ENCODE measurements at regions not wholly inside any gene's neighbourhood (a gene's known extent, or its start where the extent isn't known, plus 50 kb on each side); places are given as distances from the start of the nearest gene placed in this dataset.

DNA sequence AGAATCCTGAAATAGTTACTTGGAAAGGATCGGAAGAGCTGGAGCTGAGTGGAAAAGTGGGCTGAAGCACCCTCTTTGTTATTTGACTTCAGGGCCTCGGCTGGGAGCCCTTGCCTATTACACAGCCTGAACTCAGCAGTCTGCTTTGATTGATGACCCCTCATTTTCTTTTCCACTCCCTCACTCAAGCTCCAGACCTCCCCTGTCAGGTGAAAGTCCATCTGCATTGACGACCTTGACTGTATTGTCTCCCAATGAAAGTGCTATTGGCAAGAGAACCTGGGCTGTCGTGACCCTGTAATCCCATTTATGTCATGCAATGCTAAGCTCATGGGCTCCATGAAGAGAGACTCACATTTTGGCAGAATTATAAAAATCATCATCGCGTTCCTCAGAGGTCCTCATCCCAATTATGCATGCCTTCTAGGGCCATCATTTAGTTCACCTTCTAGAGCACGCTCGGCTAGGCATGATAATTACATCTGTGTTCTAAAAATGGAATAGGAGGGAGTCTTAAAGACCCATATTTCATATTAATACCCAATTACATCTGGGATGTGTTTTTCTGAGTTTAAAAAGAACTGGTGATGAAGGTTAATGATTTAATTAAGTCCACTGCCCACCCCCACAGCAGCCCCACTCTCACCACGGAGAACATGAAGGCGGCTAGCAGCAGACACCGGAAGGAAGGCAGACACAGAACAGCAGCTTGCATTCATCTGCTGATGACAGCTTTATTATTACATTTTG, 472.5 kb downstream of the PID1 start:
- FAIRE-seq (no peak), DNase-seq (ENCODE audit: low spot score) (no peak), ATAC-seq (no peak)
- WGBS (ENCODE audit: low lambda C conversion rate): 48% methylated on average over 11 of the region's 11 CpGs
- ChIA-PET POLR2A (no interaction called here), CTCF (ENCODE audit: low intra/inter-chr PET ratio, low total read pairs) (no interaction called here)
- Histone ChIP-seq H4K20me1 (ENCODE audit: insufficient read depth, low read length) (no peaks in the 10 kb centered on the region), H3K79me2 (ENCODE audit: insufficient read depth, low read length) (no peaks in the 10 kb centered on the region), H3K9me3 (ENCODE audit: low read length) (peaks cover 97% of the 10 kb centered on the region), H2AFZ (ENCODE audit: low read length) (no peak overlapping the region), H3K27ac (ENCODE audit: extremely low read length, insufficient read depth, low read length) (no peak overlapping the region), H3K9ac (ENCODE audit: insufficient read depth, low read depth, low read length) (no peak overlapping the region), H3K4me1 (ENCODE audit: insufficient read depth, low read length) (no peaks in the 10 kb centered on the region), H3K36me3 (replicated peaks in 1 of 2; ENCODE audit: control insufficient read depth in 1 of 2, insufficient read depth in 2 of 2, low read length in 2 of 2) (no peaks in the 10 kb centered on the region), H3K4me2 (ENCODE audit: low read depth, low read length) (no peak overlapping the region), H3K4me3 (replicated peaks in 1 of 3; ENCODE audit: insufficient read depth in 1 of 3, low read depth in 2 of 3, low read length in 3 of 3) (no peak overlapping the region), H3K27me3 (ENCODE audit: control insufficient read depth in 1 of 2, insufficient read depth in 2 of 2, low read length in 2 of 2) (no peaks in the 10 kb centered on the region)
- intact Hi-C loops (cut with micrococcal nuclease; ENCODE audit: unreplicated experiment) (no loop called here), in situ Hi-C loops (cut with HindIII; ENCODE audit: extremely low pct_ligation_motif_present, low pct_unique_long_range_greater_than_20kb) (no loop called here)
- no peak for TF ChIP-seq ARNT (IDR thresholded peaks at IDR 0.05)
- no peak for TF ChIP-seq E2F2 (CRISPR knock-in tag; IDR thresholded peaks at IDR 0.05; ENCODE audit: borderline replicate concordance)
- no peak for TF ChIP-seq RBM39 (IDR thresholded peaks at IDR 0.05; ENCODE audit: low read depth, low read length, poor library complexity, severe bottlenecking)
- TF ChIP-seq RFX5 (IDR thresholded peaks at IDR 0.05; ENCODE audit: low read depth, low read length): no peak
- no peak for TF ChIP-seq KLF13 (CRISPR knock-in tag; IDR thresholded peaks at IDR 0.05)
- TF ChIP-seq TCF7 (IDR thresholded peaks at IDR 0.05; ENCODE audit: low read depth): no peak
- no peak for TF ChIP-seq PHF21A (CRISPR knock-in tag; IDR thresholded peaks at IDR 0.05)
- no peak for TF ChIP-seq ZNF3 (CRISPR knock-in tag; IDR thresholded peaks at IDR 0.05)
- no peak for TF ChIP-seq ZNF709 (CRISPR knock-in tag; IDR thresholded peaks at IDR 0.05)
- TF ChIP-seq NCOA5 (CRISPR knock-in tag; IDR thresholded peaks at IDR 0.05): no peak
- TF ChIP-seq ZNF570 (CRISPR knock-in tag; IDR thresholded peaks at IDR 0.05; ENCODE audit: borderline replicate concordance): no peak
- no peak for TF ChIP-seq NFKB2 (CRISPR knock-in tag; IDR thresholded peaks at IDR 0.05; ENCODE audit: borderline replicate concordance)
- no peak for TF ChIP-seq GATAD2A (CRISPR knock-in tag; IDR thresholded peaks at IDR 0.05)
- TF ChIP-seq GLI4 (CRISPR knock-in tag; IDR thresholded peaks at IDR 0.05; ENCODE audit: borderline replicate concordance): no peak
- TF ChIP-seq CEBPZ (IDR thresholded peaks at IDR 0.05; ENCODE audit: low read length): no peak
- TF ChIP-seq ZSCAN22 (CRISPR knock-in tag; IDR thresholded peaks at IDR 0.05): no peak
- TF ChIP-seq SIN3A (IDR thresholded peaks at IDR 0.05; ENCODE audit: borderline replicate concordance, low read depth, low read length): no peak
- TF ChIP-seq IKZF1 (IDR thresholded peaks at IDR 0.05): no peak
- TF ChIP-seq, protein P1, sequence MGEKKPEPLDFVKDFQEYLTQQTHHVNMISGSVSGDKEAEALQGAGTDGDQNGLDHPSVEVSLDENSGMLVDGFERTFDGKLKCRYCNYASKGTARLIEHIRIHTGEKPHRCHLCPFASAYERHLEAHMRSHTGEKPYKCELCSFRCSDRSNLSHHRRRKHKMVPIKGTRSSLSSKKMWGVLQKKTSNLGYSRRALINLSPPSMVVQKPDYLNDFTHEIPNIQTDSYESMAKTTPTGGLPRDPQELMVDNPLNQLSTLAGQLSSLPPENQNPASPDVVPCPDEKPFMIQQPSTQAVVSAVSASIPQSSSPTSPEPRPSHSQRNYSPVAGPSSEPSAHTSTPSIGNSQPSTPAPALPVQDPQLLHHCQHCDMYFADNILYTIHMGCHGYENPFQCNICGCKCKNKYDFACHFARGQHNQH (CRISPR knock-in tag; IDR thresholded peaks at IDR 0.05): no peak
- BruUV-seq (replicated peaks): no TSS peak

All from HepG2 (cell line).